HFFc6 (cell line): ENCODE measurements at regions not wholly inside any gene's neighbourhood (a gene's known extent, or its start where the extent isn't known, plus 50 kb on each side); places are given as distances from the start of the nearest gene placed in this dataset.

Source experiments
- DNase-seq: peaks from one replicate; pipeline ENCODE4 v3.0.0-alpha.2; 2018
- H3K27ac Mint-ChIP-seq: 2 replicates; pipeline ENCODE4 v1.8.0; 2020; ENCODE audit warnings: mild to moderate bottlenecking, mixed read lengths
- H3K27me3 Mint-ChIP-seq: 2 replicates; pipeline ENCODE4 v1.8.0; 2021; ENCODE audit warnings: mild to moderate bottlenecking, moderate library complexity, mixed read lengths; ENCODE audit not compliant: insufficient read depth
- H3K36me3 Mint-ChIP-seq: 2 replicates; pipeline ENCODE4 v1.8.0; 2021; ENCODE audit warnings: low read depth, mixed read lengths
- H3K4me1 Mint-ChIP-seq: 2 replicates; pipeline ENCODE4 v1.8.0; 2020; ENCODE audit warnings: low read depth, mixed read lengths
- H3K4me3 Mint-ChIP-seq: 2 replicates; pipeline ENCODE4 v1.8.0; 2020; ENCODE audit warnings: mild to moderate bottlenecking, moderate library complexity, mixed read lengths
- H3K9me3 Mint-ChIP-seq: 2 replicates; pipeline ENCODE4 v1.8.0; 2020; ENCODE audit warnings: mild to moderate bottlenecking, mixed read lengths
- CTCF ChIP-seq: fragments of 200-600 bp; sonication (generic); IDR thresholded peaks from 2 replicates; pipeline ENCODE4 v1.5.0; 2021; ENCODE audit warnings: antibody characterized with exemption, mild to moderate bottlenecking

- no peak overlapping the region for H3K4me3 Mint-ChIP-seq
- no peaks in the 10 kb centered on the region for H3K36me3 Mint-ChIP-seq
- no peak overlapping the region for H3K27ac Mint-ChIP-seq
- DNase-seq = no peak
- H3K27me3 Mint-ChIP-seq = peaks cover 13% of the 10 kb centered on the region
- H3K9me3 Mint-ChIP-seq = no peaks in the 10 kb centered on the region
- TF ChIP-seq CTCF = no peak
- no peaks in the 10 kb centered on the region for H3K4me1 Mint-ChIP-seq
These were observed 256.3 kb downstream of the B3GLCT start for GRCh38 chr13:31456056-31456455.

GRCh38 chr13:31460061-31460460 lies 260.3 kb downstream of the B3GLCT start:
- Mint-ChIP-seq H3K4me3 (no peak overlapping the region), H3K27me3 (peaks cover 11% of the 10 kb centered on the region), H3K27ac (no peak overlapping the region), H3K36me3 (no peaks in the 10 kb centered on the region), H3K4me1 (no peaks in the 10 kb centered on the region), H3K9me3 (no peaks in the 10 kb centered on the region)
- no peak for TF ChIP-seq CTCF
- DNase-seq = no peak

- Mint-ChIP-seq H3K4me1 (no peaks in the 10 kb centered on the region), H3K27me3 (peaks cover 10% of the 10 kb centered on the region), H3K36me3 (no peaks in the 10 kb centered on the region), H3K27ac (no peak overlapping the region), H3K9me3 (no peaks in the 10 kb centered on the region), H3K4me3 (no peak overlapping the region)
- DNase-seq = no peak
- no peak for TF ChIP-seq CTCF
These were observed 262.1 kb downstream of the B3GLCT start for GRCh38 chr13:31461923-31462322.

- no peaks in the 10 kb centered on the region for H3K9me3 Mint-ChIP-seq
- no peak for DNase-seq
- TF ChIP-seq CTCF = no peak
- no peaks in the 10 kb centered on the region for H3K36me3 Mint-ChIP-seq
- no peak overlapping the region for H3K4me3 Mint-ChIP-seq
- peaks cover 14% of the 10 kb centered on the region for H3K27me3 Mint-ChIP-seq
- H3K4me1 Mint-ChIP-seq = no peaks in the 10 kb centered on the region
- H3K27ac Mint-ChIP-seq = no peak overlapping the region
These were observed 263.0 kb downstream of the B3GLCT start for GRCh38 chr13:31462766-31463165.

- Mint-ChIP-seq H3K27me3 (peaks cover 15% of the 10 kb centered on the region), H3K9me3 (no peaks in the 10 kb centered on the region), H3K4me3 (no peak overlapping the region), H3K27ac (no peak overlapping the region), H3K4me1 (no peaks in the 10 kb centered on the region), H3K36me3 (no peaks in the 10 kb centered on the region)
- DNase-seq = no peak
- TF ChIP-seq CTCF = no peak
These were observed 268.5 kb downstream of the B3GLCT start for GRCh38 chr13:31468114-31468902.
